GM21367 (cell line): ENCODE measurements at regions not wholly inside any gene's neighbourhood (a gene's known extent, or its start where the extent isn't known, plus 50 kb on each side); places are given as distances from the start of the nearest gene placed in this dataset.

Experiments
- ATAC-seq: cut with Tn5 transposase; IDR thresholded peaks from one replicate; pipeline ENCODE4 v1.9.1; 2021; ENCODE audit not compliant: unreplicated experiment

DNA sequence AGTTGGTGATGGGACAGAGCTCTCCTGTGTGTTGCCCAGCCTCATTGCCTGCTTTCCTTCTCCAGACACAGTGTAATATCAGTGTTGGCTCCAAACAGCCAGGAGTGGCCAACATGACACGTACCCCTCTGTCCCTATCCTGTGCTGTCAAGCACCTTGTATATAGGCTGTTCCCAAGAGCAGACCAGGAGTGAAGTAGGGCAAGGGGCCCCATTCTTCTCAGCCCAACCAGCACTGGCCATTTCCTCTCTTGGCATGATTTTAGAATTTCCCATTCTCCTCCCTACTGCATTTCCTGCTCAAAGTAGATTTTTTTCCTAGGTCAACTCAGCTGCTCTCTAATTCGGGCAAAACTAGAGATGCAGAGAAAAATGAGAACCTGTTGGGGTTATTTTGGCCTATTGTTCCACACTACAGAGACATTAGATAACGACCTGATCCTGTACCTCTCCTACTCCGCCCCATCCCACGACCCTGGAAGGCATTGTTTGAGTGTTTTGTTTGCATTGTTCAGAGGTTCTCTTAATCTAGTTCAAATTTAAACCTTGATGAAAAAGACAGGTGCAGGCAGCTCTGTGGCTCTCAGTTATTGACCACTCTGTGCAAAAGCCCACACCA lies 95.6 kb downstream of the RASSF10 start:
- ATAC-seq = no peak

DNA sequence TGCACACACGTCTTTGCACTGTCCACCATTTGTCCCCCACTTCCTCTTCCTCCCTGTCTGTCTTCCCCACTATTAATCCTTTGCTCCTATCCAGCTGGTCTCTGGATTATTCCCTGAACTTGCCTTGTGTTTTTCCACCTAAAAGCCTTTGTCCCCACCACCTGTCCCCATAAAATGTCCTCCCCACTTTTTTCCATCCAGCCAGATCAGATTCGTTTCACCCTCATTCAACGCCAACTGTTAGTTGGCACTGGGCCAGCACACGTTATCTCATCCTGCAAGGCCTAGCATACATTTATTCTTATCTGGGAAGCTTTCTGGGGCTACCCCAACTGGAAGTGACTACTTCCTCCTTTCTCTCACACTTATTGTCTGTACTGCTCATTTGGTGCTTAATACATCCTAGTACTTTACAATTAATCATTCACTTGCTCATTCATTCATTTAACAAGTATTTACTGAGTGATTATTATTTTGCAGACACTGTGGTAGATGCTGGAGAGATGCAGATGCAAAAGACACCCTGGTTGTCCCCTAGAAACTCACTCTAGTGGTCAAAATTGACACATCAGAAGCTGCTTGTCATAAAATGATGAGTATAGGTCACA lies 96.2 kb downstream of the RASSF10 start:
- no peak for ATAC-seq

DNA sequence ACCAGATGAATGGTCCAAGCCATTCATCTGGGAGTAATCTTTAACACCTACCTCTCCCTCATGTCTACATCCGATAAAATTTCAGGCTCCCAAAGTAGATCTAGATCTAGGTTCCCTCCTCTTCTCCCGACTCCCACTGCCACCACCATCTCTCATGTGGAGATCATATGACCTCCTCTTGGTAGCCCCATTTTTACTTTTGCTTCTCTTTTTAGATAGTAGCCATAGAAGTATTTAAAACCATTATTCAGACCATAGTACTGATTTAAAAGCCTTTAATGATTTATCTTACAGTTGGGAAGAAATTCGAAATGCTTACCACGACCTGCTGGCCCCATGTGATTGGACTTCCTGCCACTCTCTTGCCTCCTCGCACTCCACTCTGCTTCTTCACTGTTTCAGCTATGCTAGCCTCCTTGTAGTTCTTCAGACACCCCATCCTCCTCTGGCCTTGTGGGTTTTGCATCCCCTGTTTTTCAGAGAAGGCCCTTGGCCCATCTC lies 98.5 kb downstream of the RASSF10 start:
- no peak for ATAC-seq

DNA sequence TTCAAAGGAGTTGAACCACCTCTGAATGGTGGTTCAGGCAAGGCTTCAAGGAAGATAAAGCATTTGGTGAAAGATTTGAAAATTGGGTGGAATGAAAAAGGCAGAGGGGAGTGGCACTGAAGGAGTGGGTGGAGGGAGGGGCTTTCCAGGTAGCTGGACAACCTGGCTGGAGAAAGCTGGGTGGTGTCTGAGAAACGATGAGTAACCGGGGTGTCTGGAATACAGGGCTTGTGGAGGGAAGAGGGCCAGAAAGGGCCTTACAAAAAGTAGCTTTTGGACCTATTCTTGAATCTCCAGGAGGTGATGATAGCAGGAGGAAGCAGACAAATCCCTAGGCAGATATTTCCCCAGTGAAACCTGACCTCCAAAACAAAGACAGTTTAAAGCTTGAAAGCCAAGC lies 99.3 kb downstream of the RASSF10 start:
- no peak for ATAC-seq

DNA sequence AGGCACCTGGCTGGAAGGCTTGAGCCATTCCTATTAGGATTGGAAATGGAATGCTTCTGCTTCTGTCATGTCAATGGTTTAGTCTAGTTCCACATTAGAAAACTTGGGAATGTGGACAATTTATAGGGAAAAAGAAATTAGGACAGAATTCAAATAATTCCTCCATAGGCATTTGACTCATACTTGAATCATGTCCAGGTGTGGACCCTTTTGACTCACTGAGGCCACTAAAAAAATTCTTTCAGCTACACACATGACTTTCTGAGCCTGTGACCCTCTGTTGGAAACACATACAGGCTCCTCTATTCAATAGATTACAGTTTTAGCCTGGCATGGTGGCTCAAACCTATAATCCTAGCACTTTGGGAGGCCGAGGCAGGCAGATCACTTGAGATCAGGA lies 100.5 kb downstream of the RASSF10 start:
- no peak for ATAC-seq

DNA sequence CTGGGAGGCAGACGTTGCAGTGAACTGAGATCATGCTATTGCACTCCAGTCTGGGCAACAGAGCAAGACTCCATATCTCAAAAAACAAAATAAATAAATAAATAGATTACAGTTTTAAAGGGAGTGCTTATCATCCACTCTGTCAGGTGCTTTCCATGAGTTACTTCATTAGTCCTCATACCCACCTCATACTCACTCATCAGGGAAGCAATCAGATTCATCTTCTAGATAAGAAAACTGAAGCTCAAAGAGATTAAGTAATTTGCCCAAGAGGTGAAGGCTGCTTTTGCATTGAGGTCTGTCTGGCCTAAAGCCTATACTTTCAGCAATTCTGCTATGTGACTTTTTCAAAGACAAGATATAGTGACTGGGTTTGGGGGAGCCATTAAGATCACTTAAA lies 101.0 kb downstream of the RASSF10 start:
- no peak for ATAC-seq

DNA sequence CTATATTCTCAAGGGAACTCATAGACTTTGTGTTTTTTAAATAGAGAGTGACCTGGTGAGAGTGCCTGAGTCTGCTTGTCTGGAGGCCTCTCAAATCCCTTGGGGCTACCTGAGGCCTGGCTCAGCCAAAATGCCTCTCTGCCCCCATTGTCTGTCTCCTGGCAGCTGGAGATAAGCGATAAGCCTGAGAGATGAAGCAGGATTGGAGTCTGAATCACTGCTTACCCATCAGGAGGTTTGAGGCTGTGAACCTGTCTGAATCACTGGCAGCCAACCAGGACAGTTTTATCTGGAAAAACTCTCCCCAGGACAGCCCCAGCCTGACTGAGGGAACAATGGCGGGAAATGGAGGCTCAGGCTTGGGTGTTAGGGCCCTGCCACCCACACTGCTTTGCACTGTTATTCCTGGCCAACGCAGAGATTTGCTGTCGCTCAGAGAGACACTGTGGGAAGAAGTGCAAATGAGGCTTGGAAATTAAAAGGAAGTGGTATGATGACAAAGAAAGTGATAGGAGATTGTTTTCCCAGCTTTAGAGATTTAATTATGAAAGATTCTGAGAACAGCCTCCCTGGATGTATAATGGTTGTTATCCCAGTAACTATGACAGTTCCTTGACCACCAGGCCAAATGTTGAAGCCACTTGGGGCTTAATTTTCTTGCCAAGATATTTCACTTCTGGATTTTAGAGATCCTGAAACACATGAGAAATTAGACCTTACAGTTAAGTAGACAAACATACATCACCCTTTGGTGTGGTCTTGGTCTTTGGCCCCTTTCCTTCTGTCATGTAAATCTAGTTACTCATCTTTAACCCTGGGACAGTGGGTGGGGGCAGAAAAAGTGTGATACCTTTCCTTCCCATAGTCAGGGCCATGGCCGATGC lies 102.1 kb downstream of the RASSF10 start:
- ATAC-seq = no peak

DNA sequence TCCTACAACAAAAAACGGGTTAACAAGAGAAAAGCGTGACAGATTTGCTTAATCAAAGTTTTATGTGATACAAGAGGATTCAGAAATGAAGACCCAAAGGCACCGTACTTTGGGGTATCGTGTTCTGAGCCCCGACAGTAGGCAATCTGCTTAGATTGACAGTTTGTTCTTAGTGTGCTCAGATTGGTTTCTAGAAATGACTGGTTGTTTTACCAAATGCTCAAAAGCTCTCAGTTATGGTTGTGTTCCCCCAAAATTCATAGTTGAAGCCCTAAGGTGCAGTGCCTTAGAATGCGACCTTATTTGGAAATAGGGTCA lies 102.7 kb downstream of the RASSF10 start:
- no peak for ATAC-seq

DNA sequence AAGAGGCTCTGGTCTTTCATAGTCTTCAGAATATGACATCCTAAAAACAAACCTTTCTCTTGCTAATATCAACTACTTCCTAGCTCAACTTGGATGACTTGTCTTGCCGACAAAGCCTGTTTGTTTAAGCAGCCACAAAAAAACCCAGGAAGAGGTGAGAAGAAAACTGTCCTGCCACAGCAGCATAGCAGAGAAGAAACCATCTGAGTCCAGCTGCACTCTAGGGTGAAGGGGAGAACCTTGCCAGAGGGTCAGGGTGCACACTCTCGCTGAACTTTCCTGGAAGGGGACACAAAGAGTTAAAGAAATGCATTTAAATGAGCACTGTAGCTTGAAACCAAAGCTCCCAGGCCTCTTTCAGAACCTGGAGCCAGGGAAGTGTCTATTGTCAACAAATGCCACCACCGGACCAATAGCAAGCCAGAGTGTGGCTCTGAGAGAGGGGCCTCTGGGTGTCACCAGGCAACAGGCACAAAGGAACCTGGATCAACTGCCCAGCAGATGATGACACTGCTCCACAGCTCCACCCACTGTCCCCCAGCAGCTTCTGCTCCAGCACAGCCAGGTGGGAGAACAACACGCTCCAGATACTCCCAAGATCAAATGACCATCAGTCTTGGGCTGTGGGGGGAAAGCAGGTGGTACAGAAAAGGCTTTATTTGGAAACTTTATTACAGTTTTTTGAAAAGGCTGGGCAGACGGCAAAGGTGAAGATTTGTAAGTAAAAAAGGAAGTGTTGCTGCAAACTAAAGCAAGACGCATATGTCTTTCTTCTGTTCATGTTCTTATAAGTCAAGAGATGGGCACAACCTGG lies 105.7 kb downstream of the RASSF10 start:
- ATAC-seq = no peak

DNA sequence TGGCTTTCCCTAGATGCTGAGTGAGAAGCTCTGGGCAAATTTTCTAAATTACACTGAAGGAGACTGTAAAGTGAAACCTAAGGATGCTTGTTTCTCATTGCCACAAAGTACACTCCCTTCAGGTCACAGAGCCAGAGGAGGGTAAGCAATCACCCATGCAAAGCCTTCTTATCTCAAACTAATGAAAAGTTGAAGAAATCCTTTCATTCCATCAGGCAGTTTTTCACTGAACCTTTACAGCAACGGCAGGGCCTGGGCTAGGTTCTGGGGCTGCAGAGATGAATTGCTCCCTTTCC lies 106.2 kb downstream of the RASSF10 start:
- ATAC-seq = no peak

DNA sequence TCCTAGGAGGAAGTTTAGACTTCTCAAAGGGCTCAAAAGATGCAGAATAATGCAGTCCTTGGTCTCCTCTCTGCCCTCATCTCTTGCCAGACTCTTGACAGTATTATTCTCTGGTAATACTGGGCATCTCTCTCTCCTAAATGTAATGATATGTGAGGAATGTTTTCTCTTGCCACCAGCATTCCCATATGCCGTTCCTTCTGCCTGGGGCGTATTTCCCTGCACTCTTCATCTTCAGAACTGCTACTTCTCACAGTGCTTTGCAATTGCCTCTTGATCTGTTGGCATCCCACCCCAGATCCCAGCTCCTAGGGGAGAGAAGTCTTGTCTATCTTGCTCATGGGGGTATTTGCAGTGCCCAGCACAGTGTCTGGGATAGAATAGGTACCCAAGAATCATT lies 107.4 kb downstream of the RASSF10 start:
- ATAC-seq = no peak

DNA sequence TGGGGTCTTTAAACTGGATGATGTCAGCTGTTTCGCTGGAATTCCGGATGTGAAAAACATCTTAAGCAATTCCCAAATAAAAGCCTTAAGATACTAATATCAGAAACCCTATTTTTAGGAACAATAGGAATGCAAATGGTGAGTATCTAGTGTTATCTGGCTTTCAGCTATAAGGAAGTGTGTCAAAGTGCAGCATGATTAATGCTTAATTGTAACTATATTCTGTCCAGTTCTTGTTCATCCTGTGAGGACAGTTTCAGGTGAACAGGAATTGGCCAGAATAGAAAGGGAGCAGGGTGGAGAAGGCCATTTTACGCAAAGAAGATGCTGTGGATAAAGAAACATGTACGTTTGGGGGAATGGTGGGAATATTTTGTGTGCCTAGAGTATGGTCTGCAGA lies 108.2 kb downstream of the RASSF10 start:
- ATAC-seq = no peak

DNA sequence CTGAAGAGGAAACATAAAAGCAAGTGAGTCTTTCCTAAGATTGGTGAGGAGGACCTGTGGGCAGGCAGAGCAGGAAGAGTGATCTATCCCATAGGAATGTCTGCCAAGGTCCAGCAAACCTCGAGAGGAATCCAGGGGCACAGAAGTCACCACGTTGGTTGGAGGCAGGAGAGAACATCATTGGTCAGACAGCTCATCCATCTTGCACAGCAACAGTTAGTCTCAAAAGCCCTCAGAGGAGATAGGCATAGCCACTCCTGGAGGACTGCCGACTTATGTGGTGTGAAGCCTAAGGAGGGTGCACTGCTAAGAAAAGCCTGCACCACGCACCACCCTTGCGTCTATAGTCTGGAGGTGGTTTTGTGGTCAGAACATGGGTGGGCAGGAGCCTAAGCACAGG lies 109.1 kb downstream of the RASSF10 start:
- no peak for ATAC-seq

DNA sequence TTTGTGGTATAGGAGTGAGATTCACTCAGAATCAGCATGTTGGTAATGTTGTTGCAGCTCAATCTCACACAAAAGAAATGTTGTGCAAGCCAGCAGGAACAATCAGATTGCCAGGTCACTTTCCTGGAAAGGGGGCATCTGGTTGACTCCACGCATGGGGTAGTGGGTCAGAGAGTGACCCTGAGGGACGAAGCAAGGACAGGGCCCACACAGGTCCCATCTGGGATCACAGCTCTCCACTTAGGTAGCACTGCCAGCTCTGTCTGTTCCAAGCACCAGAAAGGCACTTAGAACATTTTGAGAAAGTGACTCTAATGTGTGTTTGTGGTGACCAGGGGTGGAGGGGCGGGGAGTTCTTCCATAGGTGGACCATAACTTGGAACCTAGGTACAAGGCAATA lies 109.5 kb downstream of the RASSF10 start:
- no peak for ATAC-seq

DNA sequence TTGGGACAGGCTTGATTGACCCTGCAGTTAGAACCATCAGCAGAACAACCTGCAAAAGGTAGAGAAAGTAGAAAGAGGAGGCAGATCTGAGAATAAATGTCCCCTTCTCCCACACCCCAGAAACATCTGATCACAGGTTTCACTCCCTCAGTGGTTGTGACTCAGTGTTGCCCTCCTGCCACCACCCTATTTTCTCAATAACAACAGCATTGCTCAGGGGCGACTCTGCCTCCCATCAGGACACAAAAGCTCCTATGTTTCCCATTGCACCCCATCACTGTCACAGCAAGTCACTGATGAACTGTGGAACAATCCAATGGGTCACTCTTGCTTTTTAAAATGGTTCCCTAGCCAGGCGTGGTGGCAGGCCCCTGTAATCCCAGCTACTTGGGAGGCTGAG lies 110.2 kb downstream of the RASSF10 start:
- ATAC-seq = no peak

DNA sequence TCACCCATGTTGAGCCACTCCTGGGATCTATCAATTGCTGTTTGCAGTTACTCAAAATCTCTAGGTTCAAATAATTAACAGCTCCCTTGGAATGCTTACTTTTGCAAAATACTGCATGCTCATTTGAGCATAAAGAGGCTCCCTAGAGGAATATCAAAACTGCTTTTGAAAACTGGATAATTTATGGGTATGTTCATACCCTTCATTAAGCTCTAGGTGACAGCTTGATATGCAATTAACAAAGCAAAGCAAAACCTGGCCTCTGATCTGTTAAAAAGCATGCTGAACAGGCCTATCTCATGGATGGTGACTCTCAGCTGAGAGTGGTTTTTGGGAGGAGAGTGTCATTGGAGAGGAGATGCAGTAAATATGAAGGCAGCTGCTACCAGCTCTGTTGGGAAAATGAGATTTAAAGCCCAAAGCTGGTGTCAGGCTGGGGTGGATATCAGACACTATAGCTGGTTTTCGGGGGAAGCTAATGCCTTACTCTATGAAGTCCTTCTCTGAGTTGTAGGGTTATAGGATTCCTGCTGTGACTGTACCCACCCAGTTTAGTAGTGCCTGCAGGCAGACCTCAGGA lies 110.9 kb downstream of the RASSF10 start:
- ATAC-seq = no peak

DNA sequence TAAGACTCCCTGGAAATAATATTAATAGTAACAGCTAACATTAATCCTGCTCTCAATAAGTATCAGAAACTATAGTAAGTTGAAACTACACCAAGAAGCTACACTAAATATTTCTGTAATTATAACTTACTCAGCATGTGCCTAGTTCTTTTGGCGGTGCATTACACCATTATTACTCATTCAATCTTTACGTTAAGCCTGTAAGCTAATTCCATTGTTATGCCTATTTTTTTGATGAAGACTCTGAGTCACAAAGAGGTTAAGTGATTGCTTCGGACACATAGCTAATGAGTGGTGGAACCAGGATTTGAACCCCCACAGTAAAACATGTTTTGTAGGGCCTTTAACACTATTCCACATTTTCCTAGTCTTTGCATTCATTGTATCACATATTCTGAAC lies 111.6 kb downstream of the RASSF10 start:
- ATAC-seq = no peak

DNA sequence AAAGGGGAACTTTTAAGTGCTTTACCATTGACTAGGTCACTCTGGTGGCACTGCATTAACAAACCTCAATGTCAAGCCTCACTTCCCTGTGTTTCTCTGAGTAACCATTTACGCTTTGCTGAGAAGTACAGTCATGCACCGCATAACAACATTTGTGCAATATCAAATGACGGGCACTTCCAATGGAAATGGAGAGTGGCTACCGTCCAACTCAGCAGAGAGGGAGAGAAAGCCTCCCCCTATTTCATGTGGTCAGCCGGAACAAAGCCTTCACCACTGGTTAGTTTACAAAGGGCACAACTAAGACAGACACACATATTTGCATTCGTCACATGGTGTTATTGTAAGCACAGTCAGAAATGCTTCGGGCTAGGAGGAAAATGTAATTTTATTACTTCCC lies 117.3 kb downstream of the RASSF10 start:
- ATAC-seq = no peak

DNA sequence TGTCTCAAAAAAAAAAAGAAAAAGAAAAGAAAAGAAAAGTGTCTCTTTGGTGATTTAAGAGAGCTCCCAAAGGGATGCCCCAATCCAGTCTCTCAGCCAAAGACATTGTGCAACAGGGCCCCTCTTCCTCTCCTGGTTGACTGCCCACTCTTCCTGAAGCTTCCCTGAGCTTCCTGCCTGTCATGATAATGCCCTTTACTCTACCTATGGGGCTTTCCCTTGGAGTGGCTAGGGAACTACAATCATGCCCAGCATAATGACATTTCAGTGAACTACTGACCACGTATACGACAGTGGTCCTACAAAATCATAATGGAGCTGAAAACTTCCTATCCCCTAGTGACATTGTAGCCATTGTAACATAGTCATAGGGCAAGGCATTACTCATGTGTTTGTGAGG lies 118.0 kb downstream of the RASSF10 start:
- ATAC-seq = no peak

DNA sequence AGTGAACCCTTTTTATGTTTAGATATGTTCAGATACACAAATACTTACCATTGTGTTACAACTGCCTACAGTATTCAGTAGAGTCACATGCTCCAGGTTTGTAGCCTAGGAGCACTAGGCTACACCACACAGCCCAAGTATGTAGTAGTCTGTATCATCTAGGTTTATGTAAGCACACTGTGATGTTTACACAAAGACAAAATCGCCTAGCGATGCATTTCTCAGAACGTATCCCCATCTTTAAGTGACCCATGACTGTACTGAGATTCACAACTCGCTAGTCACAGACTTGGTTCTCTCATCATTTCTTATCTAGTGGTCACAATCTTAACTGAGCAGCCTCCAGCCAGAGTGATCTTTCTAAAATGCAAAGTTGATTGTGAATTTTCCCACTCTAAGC lies 119.2 kb downstream of the RASSF10 start:
- ATAC-seq = no peak

DNA sequence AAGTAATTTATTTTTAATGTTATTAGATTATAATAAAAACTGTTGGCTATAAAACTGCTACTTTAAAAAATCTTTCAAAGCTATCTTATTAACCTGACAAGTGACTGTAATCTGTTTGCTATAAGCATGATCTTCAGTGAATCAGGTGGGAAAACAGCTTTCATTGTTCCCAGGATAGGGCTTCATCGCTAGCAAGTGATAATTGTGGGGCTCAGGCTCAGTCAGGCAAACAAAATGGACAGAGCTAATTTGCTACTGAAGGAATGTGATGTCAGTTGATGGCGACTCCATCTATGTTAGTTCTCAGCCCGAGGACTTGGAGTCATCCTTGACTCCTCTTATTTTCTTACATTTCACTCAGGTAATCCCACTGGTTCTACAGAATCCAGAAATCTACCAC lies 125.0 kb downstream of the RASSF10 start:
- no peak for ATAC-seq
